Globus pallidus (tissue), 1 donor: ENCODE measurements at regions not wholly inside any gene's neighbourhood (a gene's known extent, or its start where the extent isn't known, plus 50 kb on each side); places are given as distances from the start of the nearest gene placed in this dataset.

Source experiments
- DNase-seq: peaks from one replicate; pipeline ENCODE4 v3.0.0-alpha.2; 2015; ENCODE audit warnings: low spot score

DNA sequence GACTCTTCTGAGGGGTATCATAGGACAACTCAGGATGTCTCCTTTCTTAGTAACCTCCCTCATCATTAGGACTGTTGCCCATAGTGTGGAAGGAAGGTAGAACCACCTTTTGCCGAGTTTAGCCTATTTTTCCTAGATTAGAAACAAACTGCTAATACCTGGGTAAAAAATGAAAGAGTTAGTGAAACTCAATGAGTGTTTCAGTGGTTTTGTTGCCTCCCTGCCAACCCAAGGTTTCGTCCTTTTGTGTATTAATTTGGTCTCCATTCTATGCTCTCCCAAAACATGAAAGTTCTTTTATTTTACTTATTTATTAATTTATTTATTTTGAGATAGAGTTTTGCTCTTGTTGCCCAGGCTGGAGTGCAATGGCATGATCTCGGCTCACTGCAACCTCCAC, 174.9 kb upstream of the KCNJ16 start:
- DNase-seq: no peak

DNA sequence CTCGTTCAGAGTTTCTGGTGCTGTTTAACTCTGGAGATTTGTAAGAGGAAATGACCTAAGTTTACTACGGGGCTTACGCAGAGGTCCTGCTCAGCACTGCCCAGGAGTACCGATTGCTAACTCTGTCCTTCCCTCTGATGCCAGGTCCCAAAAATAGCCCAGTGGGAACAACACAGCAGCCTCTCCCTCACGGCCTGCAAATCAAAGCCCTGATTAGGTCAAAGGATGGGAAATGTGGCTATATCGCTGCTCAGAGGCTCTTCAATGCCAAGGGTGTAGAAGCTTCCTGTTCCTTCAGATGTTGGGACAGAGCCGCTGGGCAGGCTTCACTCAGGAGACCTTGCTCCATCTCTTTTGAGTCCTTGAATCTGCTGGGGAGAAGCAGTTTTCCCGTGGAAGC, 174.2 kb upstream of the KCNJ16 start:
- DNase-seq: no peak

DNA sequence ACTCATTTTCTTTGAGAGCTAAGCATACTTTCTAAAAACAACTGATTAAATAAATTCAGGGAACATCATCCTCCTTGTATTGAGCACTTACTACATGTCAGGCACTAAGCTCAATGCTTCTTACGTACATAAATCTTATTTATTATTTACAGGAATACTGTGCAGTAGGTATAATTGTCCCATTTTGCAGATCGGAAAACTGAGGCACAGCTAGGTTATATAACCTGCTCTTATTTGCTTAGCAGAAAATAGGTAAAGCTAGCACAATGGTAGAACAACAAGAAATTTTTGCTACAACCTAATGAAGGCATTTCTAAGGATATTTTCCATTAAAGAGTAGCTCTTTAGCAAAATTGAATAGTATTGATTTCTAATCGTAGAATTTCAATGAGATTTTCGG, 168.7 kb upstream of the KCNJ16 start:
- no peak for DNase-seq

DNA sequence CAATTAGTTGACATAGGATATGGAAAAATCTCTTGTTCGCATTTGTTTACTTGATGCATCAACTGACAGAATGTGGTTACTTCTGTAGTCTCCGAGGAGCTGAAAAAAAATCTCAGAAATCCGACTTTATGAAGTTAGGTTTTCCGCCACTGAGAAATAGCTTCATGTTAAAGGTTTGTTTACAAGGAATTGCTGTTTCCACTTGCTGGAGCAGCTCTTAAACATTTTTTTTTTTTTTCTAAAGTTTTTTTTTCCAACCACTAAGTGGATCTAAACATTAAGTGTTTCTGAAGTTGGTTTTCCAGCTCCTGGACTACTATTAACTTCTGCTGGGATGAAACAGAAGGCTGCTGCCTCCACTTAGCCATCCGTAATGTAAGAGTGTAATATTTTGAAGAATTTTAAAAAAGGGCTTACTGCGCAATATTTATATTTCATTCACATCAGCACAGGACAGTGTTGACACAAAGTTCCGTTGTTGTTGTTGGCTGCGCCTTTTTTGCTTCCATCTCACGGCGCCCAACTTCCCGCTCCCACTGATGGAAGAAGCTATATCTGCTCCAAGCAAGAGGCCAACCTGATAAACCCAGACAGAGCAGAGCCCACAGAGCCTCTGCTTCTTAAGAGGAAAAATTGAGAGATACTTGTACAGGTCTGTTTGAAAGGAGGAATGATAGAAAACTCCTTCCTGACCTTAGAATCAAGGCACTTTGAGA, 167.7 kb upstream of the KCNJ16 start:
- no peak for DNase-seq

DNA sequence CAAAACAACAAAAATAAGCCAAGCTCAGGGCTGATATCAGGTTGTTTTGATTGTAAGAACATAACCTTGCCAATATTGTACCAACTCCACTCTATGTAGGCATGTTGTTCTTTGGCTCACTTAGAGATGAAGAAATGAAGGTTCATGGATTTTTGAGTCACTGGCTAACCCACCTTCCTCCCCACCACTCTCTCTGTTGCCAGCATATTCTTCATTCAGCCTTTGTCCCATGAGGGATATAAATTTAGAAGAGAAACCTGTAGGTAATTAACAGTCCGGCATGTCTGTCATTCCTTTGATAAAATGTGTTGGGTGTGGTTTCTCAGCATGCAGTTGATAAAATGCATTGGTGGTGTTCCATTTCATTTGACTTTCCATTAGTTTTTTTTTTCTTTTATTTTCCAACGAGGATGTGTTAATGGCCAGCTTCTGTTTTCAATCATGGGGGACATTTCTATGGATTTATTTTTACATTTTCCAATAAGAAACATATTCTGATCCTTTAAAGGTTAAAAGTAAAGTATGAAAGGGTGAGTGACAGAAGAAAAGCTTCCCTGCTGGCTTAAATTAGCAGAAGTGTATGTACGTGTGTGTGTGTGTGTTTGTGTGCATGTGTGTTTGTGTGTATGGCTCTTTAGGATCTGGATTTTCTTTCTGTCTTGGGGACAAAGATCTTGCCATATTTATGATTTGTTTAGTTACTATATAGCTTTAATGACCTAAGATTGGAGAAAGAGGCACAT, 166.2 kb upstream of the KCNJ16 start:
- DNase-seq: no peak

DNA sequence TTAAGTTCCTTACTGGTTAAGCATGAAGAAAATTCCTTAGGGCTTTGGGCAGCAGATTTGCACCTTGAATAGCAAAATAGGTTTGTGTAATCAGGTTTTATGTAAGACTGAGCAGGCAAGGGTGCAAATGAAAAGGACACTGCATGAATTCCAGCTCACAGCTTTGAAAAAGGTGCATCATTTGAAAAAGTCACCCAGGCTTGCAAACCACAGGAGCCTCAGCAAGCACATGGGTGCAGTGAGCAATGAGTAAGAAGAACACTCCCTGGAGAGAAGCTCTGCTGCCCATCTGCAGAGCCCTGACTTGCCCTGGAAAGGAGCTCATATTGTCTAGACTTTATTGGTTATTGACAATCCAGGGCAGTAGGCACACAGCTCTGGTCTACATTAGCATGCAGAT, 165.6 kb upstream of the KCNJ16 start:
- DNase-seq: no peak

DNA sequence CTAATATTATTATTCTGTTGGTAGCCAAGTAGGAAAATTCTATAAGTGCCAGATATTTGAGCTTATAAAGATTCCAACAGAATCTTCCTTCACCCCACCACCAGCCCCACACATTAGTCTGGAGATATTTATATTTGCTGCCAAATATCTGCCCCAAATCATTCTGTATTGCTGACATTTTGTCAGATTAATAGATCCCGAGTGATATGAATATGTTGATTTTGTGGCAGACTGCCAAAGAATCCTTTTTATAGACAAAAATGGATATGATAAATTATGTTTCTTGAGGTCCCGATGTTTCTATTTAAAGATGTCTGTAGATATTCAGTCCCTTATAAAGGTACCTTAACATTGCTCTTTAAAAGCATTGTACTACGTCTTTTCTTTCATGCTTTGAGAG, 162.2 kb upstream of the KCNJ16 start:
- DNase-seq: no peak

DNA sequence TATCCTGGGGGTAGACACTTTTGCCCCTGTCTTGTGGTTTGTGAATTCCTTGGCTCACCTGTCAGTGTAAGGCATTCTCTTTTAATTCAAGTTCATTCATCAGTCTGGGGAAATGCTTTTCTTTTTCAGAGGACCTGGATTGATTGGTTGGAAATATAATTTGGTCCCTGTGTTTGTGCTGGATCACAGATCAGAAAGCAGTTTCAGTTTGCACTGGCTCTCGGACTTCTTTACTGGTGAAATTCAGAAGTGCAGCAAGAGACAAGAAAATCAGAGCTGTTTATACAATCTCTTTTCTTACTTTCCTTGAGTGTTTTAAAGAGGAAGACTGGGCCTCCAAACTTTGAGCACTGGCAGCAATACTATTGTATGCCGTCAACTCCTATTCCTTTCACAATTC, 161.8 kb upstream of the KCNJ16 start:
- DNase-seq: no peak

DNA sequence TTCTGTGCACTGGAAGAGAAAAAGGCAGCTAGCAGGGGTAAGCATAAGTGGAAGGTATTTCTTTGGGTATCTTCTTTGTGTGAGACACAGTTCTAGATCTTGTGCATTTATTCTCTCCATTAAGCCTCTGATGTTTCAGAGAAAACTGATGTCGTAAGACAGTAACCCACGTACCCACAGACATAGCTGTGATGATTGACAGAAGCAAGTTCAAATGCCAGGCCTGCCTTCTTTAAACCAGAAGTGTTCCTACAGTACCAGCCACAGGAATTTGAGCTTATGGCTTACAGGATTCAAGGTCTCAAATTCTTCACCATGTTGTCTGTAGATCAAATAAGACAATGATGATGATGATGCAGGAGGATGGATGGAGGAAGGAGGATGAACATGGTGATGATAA, 161.4 kb upstream of the KCNJ16 start:
- no peak for DNase-seq

DNA sequence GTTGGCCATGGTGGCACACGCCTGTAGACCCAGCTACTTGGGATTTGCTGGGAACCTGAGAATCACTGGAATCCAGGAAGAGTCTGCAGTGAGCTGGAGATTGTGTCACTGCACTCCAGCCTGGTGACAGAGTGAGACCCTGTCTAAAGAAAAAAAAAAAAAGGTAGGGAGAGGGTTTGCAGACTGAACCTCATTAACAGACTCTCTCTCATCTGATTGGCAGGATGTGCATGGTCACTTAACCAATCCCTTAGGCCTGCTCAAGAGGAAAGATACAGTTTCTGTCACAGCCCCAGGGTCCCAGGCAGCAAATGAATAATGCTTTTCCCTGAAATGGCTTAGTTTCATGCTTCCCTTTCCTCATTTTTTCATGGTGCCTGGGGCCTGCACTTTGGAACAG, 160.5 kb upstream of the KCNJ16 start:
- DNase-seq: no peak

DNA sequence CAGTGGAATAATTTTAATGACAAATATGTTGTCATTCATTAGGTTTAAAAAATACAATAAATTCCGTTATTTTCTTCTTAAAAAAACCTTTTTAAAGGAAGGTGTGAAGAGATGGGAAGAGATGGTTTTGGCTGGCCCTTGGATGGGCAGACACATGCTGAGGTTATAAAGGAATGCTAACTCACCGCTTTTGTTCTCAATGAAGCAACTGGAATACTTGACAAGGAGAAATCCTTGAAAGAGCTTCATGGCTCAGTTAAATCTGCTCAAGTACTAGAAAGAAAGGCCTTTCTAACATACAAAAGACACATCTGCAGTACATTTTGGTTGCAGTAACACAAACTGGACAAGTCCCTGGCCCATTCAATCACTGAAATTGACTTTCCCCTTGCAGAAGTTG, 158.3 kb upstream of the KCNJ16 start:
- no peak for DNase-seq

DNA sequence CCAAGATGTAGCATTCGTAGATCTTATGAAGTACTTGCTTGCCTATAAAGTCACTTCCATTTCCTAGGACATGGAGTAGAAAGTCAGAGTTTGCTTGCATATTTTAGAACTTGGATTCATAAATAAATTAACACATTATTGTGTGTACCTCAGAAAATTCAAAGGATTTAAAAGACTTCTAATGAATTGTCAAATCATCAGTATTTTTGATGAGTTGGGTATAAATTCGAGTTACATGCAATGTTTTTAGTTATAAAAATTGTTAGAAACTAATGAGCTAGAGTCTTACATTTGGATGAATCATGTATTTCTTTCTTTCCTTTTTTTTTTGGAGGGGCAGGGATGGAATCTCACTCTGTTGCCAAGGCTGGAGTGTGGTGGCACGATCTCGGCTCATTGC, 156.9 kb upstream of the KCNJ16 start:
- DNase-seq: no peak

DNA sequence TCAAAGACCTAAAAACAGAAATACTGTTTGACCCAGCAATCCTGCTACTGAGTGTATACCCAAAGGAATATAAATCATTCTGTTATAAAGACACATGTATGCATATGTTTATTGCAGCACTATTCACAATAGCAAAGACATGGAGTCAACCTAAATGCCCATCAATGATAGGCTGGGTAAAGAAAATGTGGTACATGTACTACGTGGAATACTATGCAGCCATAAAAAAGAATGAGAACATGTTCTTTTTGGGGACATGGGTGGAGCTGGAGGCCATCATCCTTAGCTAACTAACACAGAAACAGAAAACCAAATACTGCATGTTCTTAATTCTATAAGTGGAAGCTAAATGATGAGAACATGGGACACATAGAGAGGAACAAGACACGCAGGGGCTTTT, 155.2 kb upstream of the KCNJ16 start:
- DNase-seq: no peak

DNA sequence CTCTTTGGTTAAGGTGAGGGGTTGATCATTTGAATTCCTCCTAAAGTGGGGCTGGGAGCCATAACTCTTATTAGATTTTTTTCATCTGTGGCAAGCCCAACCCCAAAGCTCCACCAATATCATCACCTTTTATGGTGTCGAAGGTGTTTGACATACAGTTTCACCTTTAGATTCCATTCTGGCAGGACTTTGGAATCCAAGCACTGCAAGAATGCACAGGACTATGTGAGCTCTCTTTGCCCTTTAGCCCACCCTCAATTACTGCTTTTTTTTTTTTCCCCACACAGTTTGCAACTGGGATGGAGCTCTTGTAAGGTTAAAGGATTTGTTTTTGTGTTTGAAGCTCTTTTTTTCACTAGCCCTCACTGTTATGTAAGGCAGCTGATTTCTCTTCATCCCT, 154.0 kb upstream of the KCNJ16 start:
- DNase-seq: no peak

DNA sequence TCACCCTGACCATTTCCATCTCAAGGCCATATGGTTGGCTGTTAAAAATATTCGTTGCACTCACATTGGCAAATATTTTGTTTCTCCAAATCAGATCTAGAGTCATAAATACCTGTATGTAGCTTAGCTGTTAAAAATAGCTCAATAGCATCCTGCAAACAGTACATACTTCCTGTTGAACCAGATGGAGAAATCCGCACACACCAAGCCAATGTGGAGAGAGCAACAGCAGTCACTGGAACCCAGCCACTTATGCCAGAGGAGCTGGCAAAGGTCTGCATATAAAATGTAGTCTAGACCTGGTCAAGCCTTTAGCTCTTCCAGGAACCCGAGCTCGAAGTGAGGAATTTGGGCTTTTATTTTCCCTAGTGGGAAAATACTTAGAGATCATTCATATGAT, 146.4 kb upstream of the KCNJ16 start:
- DNase-seq: no peak

DNA sequence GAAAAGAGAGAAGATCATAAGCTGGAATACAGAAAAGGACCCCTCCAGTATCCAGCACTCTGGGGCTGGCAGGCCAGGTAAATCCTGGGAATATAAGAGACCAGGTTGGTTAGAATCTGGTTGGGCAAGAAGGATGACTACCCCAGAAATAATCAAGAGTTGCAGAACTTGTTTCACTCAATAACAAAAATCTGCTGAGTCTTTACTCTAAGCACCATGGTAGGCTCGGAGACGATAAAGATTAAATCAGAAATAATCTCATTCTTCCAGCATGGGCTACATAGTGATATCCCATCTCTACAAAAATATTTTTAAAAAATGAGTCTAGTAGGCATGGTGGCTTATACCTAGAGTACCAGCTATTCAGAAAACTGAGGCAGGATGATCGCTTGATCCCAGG, 138.0 kb upstream of the KCNJ16 start:
- DNase-seq: no peak

DNA sequence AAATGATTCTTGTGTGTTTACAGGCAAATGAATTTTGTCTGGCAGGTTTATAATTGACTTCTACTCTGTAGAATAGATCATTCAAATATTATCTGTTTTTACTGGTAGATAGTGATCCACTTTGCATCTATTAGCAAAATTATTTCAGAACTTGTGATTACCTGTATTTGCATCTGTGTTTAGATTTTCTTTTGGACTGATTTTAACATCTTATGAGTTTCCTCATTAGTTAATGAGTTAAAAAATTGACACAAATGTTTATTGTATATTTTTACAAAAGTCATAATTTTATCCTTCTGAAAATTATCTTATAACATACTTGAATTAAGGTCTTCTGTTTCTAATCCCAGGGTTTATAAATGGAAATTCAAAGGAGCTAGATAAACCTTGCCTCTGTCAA, 132.0 kb upstream of the KCNJ16 start:
- no peak for DNase-seq

DNA sequence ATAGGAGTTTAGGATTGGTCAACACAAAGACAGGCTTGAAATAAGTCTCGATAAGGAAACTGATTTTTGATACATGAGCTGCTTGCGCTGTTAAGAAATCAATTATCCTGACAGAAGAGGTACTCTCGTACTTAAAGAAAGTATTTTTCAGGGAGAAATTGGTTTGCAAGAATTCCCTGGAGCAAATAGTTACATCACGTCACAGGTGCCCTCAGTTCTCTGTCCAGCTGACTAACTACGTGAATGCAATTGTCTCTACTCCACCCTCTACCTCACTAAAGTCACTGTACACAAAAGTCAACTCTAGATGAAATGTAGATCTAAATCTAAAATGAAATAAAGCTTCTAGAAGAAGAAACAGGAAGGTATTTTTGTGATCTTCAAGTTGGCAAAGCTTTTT, 130.6 kb upstream of the KCNJ16 start:
- no peak for DNase-seq

DNA sequence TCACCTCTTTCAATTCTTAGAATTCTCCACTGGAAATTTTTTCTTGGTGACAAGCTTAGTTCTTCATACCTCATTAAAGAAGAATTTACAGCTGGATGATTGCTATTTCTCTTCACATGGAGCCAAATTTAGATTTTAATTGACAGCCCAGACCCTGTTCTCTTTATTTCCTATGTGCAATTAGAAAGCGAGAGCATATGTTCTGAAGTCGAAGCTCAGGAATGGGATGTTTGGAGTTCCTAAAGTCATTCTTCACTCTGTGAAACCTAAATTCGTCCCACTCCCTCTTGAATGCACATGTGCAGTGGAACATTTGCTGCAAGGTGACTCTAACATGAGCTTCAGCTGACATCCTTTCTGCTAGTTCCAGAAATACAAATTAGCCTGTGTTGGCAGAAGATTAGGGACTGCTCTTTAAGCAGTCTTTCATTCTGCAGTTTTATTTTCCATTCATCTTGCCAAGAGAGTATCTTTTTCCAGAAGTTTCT, 129.3 kb upstream of the KCNJ16 start:
- peak; percentile 9 for DNase-seq

DNA sequence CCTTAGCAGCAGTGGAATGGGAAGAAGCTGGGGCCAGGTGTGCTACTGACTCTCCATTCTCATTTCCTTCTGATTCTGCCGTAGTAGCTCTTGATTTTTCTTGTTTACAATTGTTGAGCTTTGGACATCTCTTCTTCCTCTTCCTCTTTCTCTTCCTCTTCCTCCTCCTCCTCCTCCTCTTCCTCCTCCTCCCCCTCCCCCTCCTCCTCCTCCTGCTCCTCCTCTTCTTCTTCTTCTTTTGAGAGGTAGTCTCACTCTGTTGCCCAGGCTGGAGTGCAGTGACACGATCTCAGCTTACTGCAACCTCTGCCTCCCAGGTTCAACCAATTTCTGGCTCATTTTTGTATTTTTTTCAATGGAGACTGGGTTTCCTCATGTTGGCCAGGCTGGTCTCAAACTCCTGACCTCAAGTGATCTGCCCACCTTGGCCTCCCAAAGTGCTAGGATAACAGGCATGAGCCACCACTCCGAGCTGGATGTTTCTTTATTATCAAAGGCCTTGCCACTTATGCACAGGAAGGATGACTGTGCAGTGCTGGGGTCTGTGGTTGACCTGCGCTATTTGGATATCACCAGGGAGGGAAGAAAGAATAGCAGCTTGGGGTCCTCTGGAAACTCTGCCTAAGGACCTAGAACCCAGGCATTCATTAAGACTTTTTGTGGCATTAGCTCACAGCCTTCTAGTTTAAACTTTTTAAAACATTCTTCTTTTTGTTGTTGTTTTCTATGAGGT, 127.8 kb upstream of the KCNJ16 start:
- no peak for DNase-seq

DNA sequence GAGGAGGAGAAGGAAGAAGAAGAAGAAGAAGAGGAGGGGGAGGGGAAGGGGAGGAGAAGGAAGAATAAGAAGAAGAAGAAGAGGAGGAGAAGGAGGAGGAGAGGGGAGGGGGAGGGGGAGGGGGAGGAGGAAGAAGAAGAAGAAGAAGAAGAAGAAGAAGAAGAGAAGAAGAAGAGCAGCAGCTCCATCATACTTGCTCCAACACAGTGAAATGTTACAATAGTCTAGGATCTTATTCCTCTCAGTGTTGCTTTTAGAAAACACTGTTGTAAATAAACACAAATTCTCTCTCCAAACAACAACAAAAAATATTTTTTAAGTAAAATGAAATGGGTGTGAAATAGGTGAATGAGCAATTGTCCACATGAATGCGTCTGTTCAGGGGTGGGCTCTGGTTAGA, 126.6 kb upstream of the KCNJ16 start:
- DNase-seq: no peak

DNA sequence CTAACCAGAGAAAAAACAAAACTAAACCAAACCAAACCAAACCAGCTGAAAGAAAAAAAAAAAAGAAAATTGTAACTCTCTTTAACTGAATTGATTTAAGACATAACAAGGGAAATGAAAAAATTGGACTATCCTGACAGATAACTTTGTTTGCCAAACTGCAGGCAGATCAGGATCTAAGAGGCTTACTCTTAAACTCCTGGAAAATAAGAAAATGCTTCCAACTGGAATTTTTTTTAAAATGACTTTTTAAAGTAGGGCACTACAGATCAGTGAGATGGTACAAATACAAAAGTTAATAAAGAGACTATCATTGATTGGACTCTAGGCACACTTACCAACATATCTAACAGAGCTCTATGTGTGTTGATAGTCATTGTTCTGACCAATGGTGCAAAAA, 125.5 kb upstream of the KCNJ16 start:
- no peak for DNase-seq
